Common myeloid progenitor, CD34-positive (primary cell): ENCODE measurements at regions not wholly inside any gene's neighbourhood (a gene's known extent, or its start where the extent isn't known, plus 50 kb on each side); places are given as distances from the start of the nearest gene placed in this dataset.

Experiments
- CTCF ChIA-PET: fragments of 350-600 bp; sonication (Branson Sonifier 250); formaldehyde crosslinking; loops from one replicate; lab custom pipeline; 2021; ENCODE audit warnings: antibody characterized with exemption; lab: Charles Lee
- POLR2A ChIA-PET: fragments of 350-600 bp; sonication (Branson Sonifier 250); formaldehyde crosslinking; loops from one replicate; lab custom pipeline; 2021; ENCODE audit warnings: antibody characterized with exemption; lab: Charles Lee
- DNase-seq, 3 donors: peaks; one replicate each; pipeline versions ENCODE4 v3.0.0 to v3.0.0-alpha.2; 2013
- H3K27ac ChIP-seq, 2 experiments: 1 replicate in 1 of 2; 2 replicates in 1 of 2; pipeline ENCODE4 v1.7.0; 2013; ENCODE audit warnings: inconsistent platforms in 2 of 2, low read length in 2 of 2, mild to moderate bottlenecking in 2 of 2, low read depth in 1 of 2, moderate library complexity in 1 of 2; ENCODE audit not compliant: severe bottlenecking in 2 of 2, insufficient read depth in 1 of 2, poor library complexity in 1 of 2
- H3K27me3 ChIP-seq, 5 experiments: replicated peaks in 2 of 5; 1 replicate in 3 of 5; 2 replicates in 2 of 5; pipeline versions ENCODE4 v1.6.1 to v1.7.0; 2013; ENCODE audit warnings: low read length in 4 of 5, mild to moderate bottlenecking in 2 of 5, moderate library complexity in 2 of 5, inconsistent platforms in 1 of 5; ENCODE audit not compliant: insufficient read depth in 5 of 5, control insufficient read depth in 4 of 5
- H3K36me3 ChIP-seq, 4 experiments: 1 replicate in 2 of 4; 2 replicates in 2 of 4; pipeline versions ENCODE4 v1.6.1 to v1.7.0; 2013; ENCODE audit warnings: low read length in 3 of 4, control low read depth in 1 of 4, mild to moderate bottlenecking in 1 of 4; ENCODE audit not compliant: control insufficient read depth in 4 of 4, insufficient read depth in 4 of 4
- H3K4me1 ChIP-seq, 4 experiments: 1 replicate in 3 of 4; 2 replicates in 1 of 4; pipeline versions ENCODE4 v1.6.1 to v1.7.1; 2013; ENCODE audit warnings: low read length in 3 of 4, mild to moderate bottlenecking in 3 of 4, control low read depth in 1 of 4, inconsistent platforms in 1 of 4, moderate library complexity in 1 of 4; ENCODE audit not compliant: control insufficient read depth in 4 of 4, insufficient read depth in 4 of 4; ENCODE audit errors: control extremely low read depth in 1 of 4
- H3K4me3 ChIP-seq, 7 experiments: 1 replicate in 4 of 7; 2 replicates in 3 of 7; pipeline versions ENCODE4 v1.5.1 to v1.7.0; 2013; ENCODE audit warnings: mild to moderate bottlenecking in 7 of 7, low read length in 6 of 7, moderate library complexity in 6 of 7, inconsistent platforms in 2 of 7, low read depth in 2 of 7, control low read depth in 1 of 7; ENCODE audit not compliant: insufficient read depth in 4 of 7, control insufficient read depth in 1 of 7; ENCODE audit errors: extremely low read depth in 1 of 7
- H3K9me3 ChIP-seq, 5 experiments: 1 replicate in 4 of 5; 2 replicates in 1 of 5; pipeline versions ENCODE4 v1.6.1 to v1.7.1; 2013; ENCODE audit warnings: low read length in 4 of 5, mild to moderate bottlenecking in 2 of 5, inconsistent platforms in 1 of 5, low read depth in 1 of 5, moderate library complexity in 1 of 5; ENCODE audit not compliant: control insufficient read depth in 4 of 5, insufficient read depth in 2 of 5; ENCODE audit errors: control extremely low read depth in 1 of 5
- WGBS: methylation state at CpG from one replicate; pipeline ENCODE4 v1.1.5; 2013; ENCODE audit not compliant: insufficient coverage; 5-methylcytosine and 5-hydroxymethylcytosine counted together

- H3K9me3 ChIP-seq, result no peaks in the 10 kb centered on the region
- H3K27ac ChIP-seq, result no peak overlapping the region
- CTCF ChIA-PET, result no interaction called here
- no peaks in the 10 kb centered on the region for H3K4me1 ChIP-seq
- no CpG with 5 or more reads among the region's 1 CpG for WGBS
- no peak overlapping the region for H3K4me3 ChIP-seq
- H3K36me3 ChIP-seq, result no peaks in the 10 kb centered on the region
- DNase-seq, result no peak
- POLR2A ChIA-PET, result no interaction called here
- H3K27me3 ChIP-seq, result peaks cover 0 to 2% (median 0%) of the 10 kb centered on the region in 5 experiments
Observed at GRCh38 chr6:132016396-132016795, 65.2 kb upstream of the CCN2 start.

DNA sequence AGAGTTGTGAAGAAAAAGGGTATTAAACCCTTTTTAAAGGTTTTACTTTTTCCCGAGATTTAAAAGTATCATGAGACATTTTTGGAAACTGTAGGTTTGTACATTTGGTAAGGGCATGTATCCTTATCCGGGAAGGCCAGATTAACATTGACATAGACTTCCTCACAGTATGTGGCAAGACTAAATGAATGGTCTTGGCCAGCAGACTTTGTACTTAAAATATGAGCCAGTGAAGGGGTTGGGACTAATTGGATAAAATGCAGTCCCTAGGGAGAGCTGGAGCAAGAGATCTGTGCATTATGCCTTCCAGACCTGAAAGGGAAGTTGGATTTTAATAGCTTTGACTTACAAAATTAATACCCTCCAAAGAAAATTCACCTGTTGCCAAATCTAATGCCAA, 60.4 kb upstream of the CCN2 start:
- no peak for DNase-seq
- no CpG with 5 or more reads among the region's 2 CpGs for WGBS
- Histone ChIP-seq H3K4me1 (peaks cover 0 to 2% (median 0%) of the 10 kb centered on the region in 4 experiments), H3K4me3 (no peak overlapping the region), H3K27me3 (no peaks in the 10 kb centered on the region), H3K9me3 (no peaks in the 10 kb centered on the region), H3K36me3 (no peaks in the 10 kb centered on the region), H3K27ac (no peak overlapping the region)
- CTCF ChIA-PET, result interaction anchor here (1.4 kb wide), 1 partner anchor 11 kb away, joined by 3 read pairs; no protein-coding TSS in a partner anchor
- POLR2A ChIA-PET, result no interaction called here

DNA sequence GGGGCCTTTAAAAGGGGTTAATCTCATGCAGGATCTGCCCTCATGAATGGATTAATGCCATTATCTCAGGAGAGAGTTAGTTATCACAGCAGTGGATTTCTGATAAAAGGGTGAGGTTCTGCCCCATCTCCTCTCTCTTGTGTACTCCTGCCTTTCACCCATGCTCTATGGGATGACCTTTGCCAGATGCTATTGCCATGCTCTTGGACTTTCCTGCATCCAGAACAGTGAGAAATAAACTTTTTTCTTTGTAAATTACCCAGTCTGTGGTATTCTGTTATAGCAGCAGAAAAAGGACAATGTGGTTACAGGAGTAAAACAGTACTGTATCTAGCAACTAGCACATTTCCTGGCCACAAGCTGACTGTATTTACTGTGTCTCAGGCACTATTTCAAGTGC, 58.0 kb upstream of the CCN2 start:
- Histone ChIP-seq H3K27me3 (no peaks in the 10 kb centered on the region), H3K36me3 (no peaks in the 10 kb centered on the region), H3K4me3 (no peak overlapping the region), H3K27ac (no peak overlapping the region), H3K9me3 (peaks cover 0 to 1% (median 0%) of the 10 kb centered on the region in 5 experiments), H3K4me1 (peaks cover 0 to 11% (median 3%) of the 10 kb centered on the region in 4 experiments)
- CTCF ChIA-PET, result no interaction called here
- POLR2A ChIA-PET, result no interaction called here
- no peak for DNase-seq

DNA sequence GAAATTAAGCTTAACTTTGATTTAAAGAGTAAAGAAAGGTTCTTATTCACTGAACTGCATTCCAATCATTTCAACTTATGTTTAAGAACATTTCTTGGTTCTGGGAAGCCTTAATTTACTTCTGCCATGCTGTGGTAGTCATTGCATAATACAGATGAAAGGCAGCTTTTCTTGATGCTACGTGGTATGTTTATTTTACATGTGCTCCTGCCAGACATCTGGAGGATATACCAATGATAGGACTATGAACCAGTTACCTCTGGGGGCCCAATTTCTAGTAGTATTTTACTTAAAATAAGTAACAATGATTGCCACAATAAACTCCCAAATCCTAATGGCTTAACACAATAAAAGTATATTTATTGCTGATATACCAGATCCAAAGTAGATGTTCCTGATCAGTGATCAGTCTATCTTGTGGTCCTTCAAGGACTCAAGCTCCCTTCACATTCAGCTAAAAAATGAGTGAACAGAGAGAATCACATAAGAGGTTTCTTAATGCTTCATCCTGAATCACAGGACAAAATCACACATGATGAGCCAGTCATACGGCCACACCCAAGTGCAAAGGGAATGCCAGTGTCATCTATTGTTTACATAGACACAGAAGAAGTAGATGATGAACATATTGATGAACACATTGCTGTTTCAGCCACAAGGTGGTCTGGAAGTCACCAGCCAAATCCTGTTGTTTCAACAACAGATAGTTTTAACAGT, 56.5 kb upstream of the CCN2 start:
- Histone ChIP-seq H3K9me3 (peaks cover 0 to 11% (median 6%) of the 10 kb centered on the region in 5 experiments), H3K27me3 (no peaks in the 10 kb centered on the region), H3K27ac (no peak overlapping the region), H3K4me1 (peaks cover 0 to 11% (median 3%) of the 10 kb centered on the region in 4 experiments), H3K4me3 (no peak overlapping the region), H3K36me3 (no peaks in the 10 kb centered on the region)
- ChIA-PET CTCF (interaction anchor here (1.4 kb wide), 1 partner anchor 47 kb away, joined by 3 read pairs; no protein-coding TSS in a partner anchor), POLR2A (no interaction called here)
- 100% methylated on average over 1 of the region's 2 CpGs for WGBS
- DNase-seq, result no peak

DNA sequence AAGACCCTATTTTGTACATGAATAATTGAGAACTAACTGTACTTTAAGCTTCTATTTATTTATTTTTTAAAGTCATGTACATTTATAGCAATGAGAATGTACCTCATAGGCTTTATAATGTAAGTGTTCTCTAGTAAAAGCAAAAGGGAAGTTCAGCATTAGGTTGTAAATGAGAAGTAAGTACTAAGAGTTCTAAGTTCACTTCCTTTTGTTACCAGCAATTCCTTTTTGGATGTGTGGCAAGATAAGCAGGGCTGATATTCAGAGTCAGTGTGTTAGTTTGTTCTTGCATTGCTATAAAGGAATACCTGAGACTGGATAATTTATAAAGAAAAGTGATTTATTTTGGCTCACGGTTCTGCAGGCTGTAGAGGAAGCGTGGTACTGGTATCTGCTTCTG, 54.0 kb upstream of the CCN2 start:
- DNase-seq, result peak in 2 of 3 donors; percentile 40 to 64
- Histone ChIP-seq H3K27ac (no peak overlapping the region), H3K27me3 (no peaks in the 10 kb centered on the region), H3K36me3 (no peaks in the 10 kb centered on the region), H3K4me3 (no peak overlapping the region), H3K4me1 (peaks cover 0 to 11% (median 3%) of the 10 kb centered on the region in 4 experiments), H3K9me3 (peaks cover 0 to 11% (median 6%) of the 10 kb centered on the region in 5 experiments)
- no CpG with 5 or more reads among the region's 2 CpGs for WGBS
- ChIA-PET POLR2A (no interaction called here), CTCF (no interaction called here)

DNA sequence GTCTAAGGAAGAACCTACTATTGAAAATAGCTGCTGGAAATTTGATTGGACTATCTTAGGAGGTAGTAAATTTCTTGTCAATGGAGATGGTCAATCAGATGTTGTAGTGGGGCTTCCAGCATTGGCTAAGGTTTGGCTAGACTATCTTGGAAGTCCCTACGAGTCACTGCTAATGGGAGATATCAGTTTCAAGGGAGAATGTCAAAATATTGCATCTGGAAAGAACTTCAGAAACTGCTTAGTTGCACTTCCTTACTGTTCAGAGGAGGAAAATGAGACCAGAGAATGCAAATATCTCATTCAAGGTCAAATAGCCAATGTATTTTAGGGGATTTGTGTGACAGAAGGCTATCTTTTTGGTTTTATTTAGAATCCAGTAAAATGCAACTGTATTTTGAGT, 53.5 kb upstream of the CCN2 start:
- no peak for DNase-seq
- ChIA-PET POLR2A (no interaction called here), CTCF (no interaction called here)
- 92% methylated on average over 1 of the region's 1 CpG for WGBS
- Histone ChIP-seq H3K27me3 (no peaks in the 10 kb centered on the region), H3K4me3 (no peak overlapping the region), H3K9me3 (peaks cover 0 to 11% (median 6%) of the 10 kb centered on the region in 5 experiments), H3K27ac (no peak overlapping the region), H3K36me3 (no peaks in the 10 kb centered on the region), H3K4me1 (peaks cover 0 to 12% (median 3%) of the 10 kb centered on the region in 4 experiments)

DNA sequence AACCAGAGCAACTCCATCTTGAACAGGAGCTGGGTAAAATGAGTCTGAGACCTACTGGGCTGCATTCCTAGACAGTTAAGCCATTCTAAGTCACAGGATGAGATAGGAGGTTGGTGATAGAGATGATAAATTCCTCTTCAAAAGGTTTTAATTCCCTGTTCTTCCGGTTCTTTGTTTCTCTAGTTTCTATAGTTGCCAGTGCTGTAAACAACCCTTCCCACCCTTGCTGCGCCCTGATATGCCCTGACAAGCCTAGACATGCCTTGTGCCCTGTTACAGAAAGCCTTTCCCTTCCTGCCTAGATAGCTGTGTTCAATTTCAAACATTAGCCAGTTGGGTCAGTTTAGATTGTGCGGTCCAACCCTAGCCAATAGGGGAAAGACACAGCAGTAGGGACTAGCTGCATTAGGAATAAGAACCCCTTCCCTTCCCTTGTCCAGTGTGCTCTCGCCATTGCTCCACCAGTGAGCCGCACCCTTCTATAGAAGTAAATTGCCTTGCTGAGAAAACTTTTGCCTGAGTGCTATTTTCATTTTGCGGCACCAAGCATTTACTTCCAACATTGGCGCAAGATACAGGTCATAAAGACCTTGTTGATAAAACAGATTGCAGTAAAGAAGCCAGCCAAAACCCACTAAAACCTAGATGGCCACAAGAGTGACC, 52.5 kb upstream of the CCN2 start:
- Histone ChIP-seq H3K9me3 (peaks cover 0 to 11% (median 6%) of the 10 kb centered on the region in 5 experiments), H3K27ac (no peak overlapping the region), H3K4me3 (no peak overlapping the region), H3K27me3 (no peaks in the 10 kb centered on the region), H3K36me3 (no peaks in the 10 kb centered on the region), H3K4me1 (peaks cover 0 to 13% (median 3%) of the 10 kb centered on the region in 4 experiments)
- no peak for DNase-seq
- 100% methylated on average over 5 of the region's 7 CpGs for WGBS
- ChIA-PET POLR2A (interaction anchor here (0.5 kb wide), 1 partner anchor 151 kb away, joined by 3 read pairs; no protein-coding TSS in a partner anchor), CTCF (no interaction called here)
